Neuronal stem cell (in vitro differentiated cells): ENCODE measurements at regions not wholly inside any gene's neighbourhood (a gene's known extent, or its start where the extent isn't known, plus 50 kb on each side); places are given as distances from the start of the nearest gene placed in this dataset.
A peak's percentile ranks its signal among the peaks of the same experiment; 100 is the strongest.

ENCODE experiments used
- DNase-seq: peaks from one replicate; pipeline ENCODE4 v3.0.0-alpha.2; 2013; ENCODE audit warnings: low spot score
- H2AFZ ChIP-seq: one replicate; pipeline ENCODE4 v1.6.1; 2013; ENCODE audit warnings: mild to moderate bottlenecking, low read length, inconsistent platforms
- H2AK5ac ChIP-seq: 2 replicates; pipeline ENCODE4 v1.6.1; 2013; ENCODE audit warnings: low read depth, mild to moderate bottlenecking, inconsistent platforms, low read length, moderate library complexity, mixed read lengths
- H2BK120ac ChIP-seq: 2 replicates; pipeline ENCODE4 v1.6.1; 2013; ENCODE audit warnings: low read depth, mild to moderate bottlenecking, inconsistent platforms, low read length, moderate library complexity, mixed read lengths
- H2BK12ac ChIP-seq: one replicate; pipeline ENCODE4 v1.6.1; 2013; ENCODE audit warnings: low read length, inconsistent platforms
- H2BK15ac ChIP-seq: 2 replicates; pipeline ENCODE4 v1.6.1; 2013; ENCODE audit warnings: mild to moderate bottlenecking, low read length, inconsistent platforms, mixed read lengths
- H2BK5ac ChIP-seq: one replicate; pipeline ENCODE4 v1.6.1; 2013; ENCODE audit warnings: inconsistent platforms, mild to moderate bottlenecking, low read length, moderate library complexity
- H3K14ac ChIP-seq: one replicate; pipeline ENCODE4 v1.6.1; 2013; ENCODE audit warnings: low read length, inconsistent platforms
- H3K18ac ChIP-seq: 2 replicates; pipeline ENCODE4 v1.6.1; 2013; ENCODE audit warnings: low read length, inconsistent platforms
- H3K23ac ChIP-seq: 2 replicates; pipeline ENCODE4 v1.6.1; 2013; ENCODE audit warnings: low read depth, mild to moderate bottlenecking, mixed read lengths, low read length, inconsistent platforms; ENCODE audit not compliant: poor library complexity
- H3K27ac ChIP-seq: replicated peaks from 3 replicates; pipeline ENCODE4 v1.5.1; 2013; ENCODE audit warnings: low read length, inconsistent platforms
- H3K27me3 ChIP-seq, 3 experiments: 2 replicates each; pipeline ENCODE4 v1.6.1; 2013; ENCODE audit warnings: low read length in 3 of 3, mild to moderate bottlenecking in 2 of 3, inconsistent platforms in 1 of 3, low read depth in 1 of 3, mixed read lengths in 1 of 3, moderate library complexity in 1 of 3; ENCODE audit not compliant: control insufficient read depth in 3 of 3, insufficient read depth in 3 of 3
- H3K36me3 ChIP-seq, 2 donors: replicated peaks in 1 of 2; 2 replicates each; pipeline ENCODE4 v1.6.1; 2013; ENCODE audit warnings: low read length in 2 of 2; ENCODE audit not compliant: control insufficient read depth in 2 of 2, insufficient read depth in 2 of 2
- H3K4ac ChIP-seq: 2 replicates; pipeline ENCODE4 v1.6.1; 2013; ENCODE audit warnings: inconsistent platforms, mild to moderate bottlenecking, low read length, moderate library complexity
- H3K4me1 ChIP-seq, 2 donors: 1 replicate in 1 of 2; 2 replicates in 1 of 2; pipeline ENCODE4 v1.6.1; 2013; ENCODE audit warnings: low read length in 2 of 2, low read depth in 1 of 2; ENCODE audit not compliant: control insufficient read depth in 2 of 2, insufficient read depth in 1 of 2
- H3K4me2 ChIP-seq: one replicate; pipeline ENCODE4 v1.6.1; 2013; ENCODE audit warnings: mild to moderate bottlenecking, low read length, inconsistent platforms; ENCODE audit not compliant: insufficient read depth, poor library complexity, severe bottlenecking
- H3K4me3 ChIP-seq, 2 donors: 2 replicates each; pipeline ENCODE4 v1.5.1; 2013; ENCODE audit warnings: low read length in 2 of 2, mild to moderate bottlenecking in 2 of 2, inconsistent platforms in 1 of 2, moderate library complexity in 1 of 2
- H3K79me1 ChIP-seq: one replicate; pipeline ENCODE4 v1.6.1; 2013; ENCODE audit warnings: low read depth, mild to moderate bottlenecking, inconsistent platforms, low read length, moderate library complexity
- H3K9ac ChIP-seq: one replicate; pipeline ENCODE4 v1.6.1; 2013; ENCODE audit warnings: mild to moderate bottlenecking, low read depth, low read length, inconsistent platforms; ENCODE audit not compliant: poor library complexity
- H3K9me3 ChIP-seq, 2 donors: replicated peaks in 1 of 2; 2 replicates each; pipeline versions ENCODE3 to v1.6.1; 2013; ENCODE audit warnings: low read length in 2 of 2, mild to moderate bottlenecking in 2 of 2, inconsistent platforms in 1 of 2, low read depth in 1 of 2, mixed read lengths in 1 of 2, moderate library complexity in 1 of 2; ENCODE audit not compliant: control insufficient read depth in 2 of 2, insufficient read depth in 1 of 2
- H4K8ac ChIP-seq: one replicate; pipeline ENCODE4 v1.6.1; 2013; ENCODE audit warnings: low read depth, mild to moderate bottlenecking, inconsistent platforms, low read length, moderate library complexity
- H4K91ac ChIP-seq: one replicate; pipeline ENCODE4 v1.6.1; 2013; ENCODE audit warnings: low read length, low read depth, mild to moderate bottlenecking, inconsistent platforms; ENCODE audit not compliant: poor library complexity
- WGBS, 2 donors: extraction: QIAGEN DNeasy Blood & Tissue Kit; methylation state at CpG; one replicate each; pipeline ENCODE4 v1.1.7; 2013; ENCODE audit warnings: missing lambda C conversion rate in 2 of 2, mixed read lengths in 1 of 2; ENCODE audit not compliant: insufficient read length in 2 of 2, insufficient replicate concordance in 1 of 2; ENCODE audit errors: extremely low coverage in 2 of 2; 5-methylcytosine and 5-hydroxymethylcytosine counted together

- H3K79me1 ChIP-seq = no peaks in the 10 kb centered on the region
- no peak overlapping the region for H3K14ac ChIP-seq
- no peak overlapping the region for H3K4ac ChIP-seq
- no peak for DNase-seq
- H2BK12ac ChIP-seq = no peak overlapping the region
- no CpG with 5 or more reads among the region's 1 CpG for WGBS, 2 donors
- no peak overlapping the region for H3K4me2 ChIP-seq
- H3K9ac ChIP-seq = no peak overlapping the region
- no peak overlapping the region for H4K91ac ChIP-seq
- peaks cover 4 to 7% of the 10 kb centered on the region in 2 donors for H3K4me1 ChIP-seq
- no peak overlapping the region for H4K8ac ChIP-seq
- H3K27me3 ChIP-seq = no peaks in the 10 kb centered on the region
- no peak overlapping the region for H3K23ac ChIP-seq
- H3K18ac ChIP-seq = no peak overlapping the region
- H3K4me3 ChIP-seq = no peak overlapping the region
- no peak overlapping the region for H2AFZ ChIP-seq
- no peak overlapping the region for H3K27ac ChIP-seq
- H2AK5ac ChIP-seq = no peak overlapping the region
- H2BK120ac ChIP-seq = no peak overlapping the region
- H3K9me3 ChIP-seq = no peaks in the 10 kb centered on the region
- no peak overlapping the region for H2BK15ac ChIP-seq
- no peak overlapping the region for H2BK5ac ChIP-seq
- no peaks in the 10 kb centered on the region for H3K36me3 ChIP-seq
These were observed 556.6 kb downstream of the OMA1 start for GRCh38 chr1:57989877-57990276.

GRCh38 chr1:57987523-57987922 is 559.0 kb downstream of the OMA1 start:
- DNase-seq = no peak
- no peak overlapping the region for H3K4me3 ChIP-seq
- no CpG with 5 or more reads among the region's 4 CpGs for WGBS, 2 donors

GRCh38 chr1:57986432-57986831 is 560.1 kb downstream of the OMA1 start:
- no CpG with 5 or more reads among the region's 5 CpGs for WGBS, 2 donors
- no peak overlapping the region for H3K27ac ChIP-seq
- no peak overlapping the region for H3K4me3 ChIP-seq
- no peak overlapping the region for H3K4me2 ChIP-seq
- no peaks in the 10 kb centered on the region for H3K9me3 ChIP-seq
- no peak overlapping the region for H2BK5ac ChIP-seq
- H3K27me3 ChIP-seq = no peaks in the 10 kb centered on the region
- H2AK5ac ChIP-seq = no peak overlapping the region
- peaks cover 4 to 10% of the 10 kb centered on the region in 2 donors for H3K4me1 ChIP-seq
- no peak for DNase-seq
- no peak overlapping the region for H2AFZ ChIP-seq
- no peaks in the 10 kb centered on the region for H3K36me3 ChIP-seq
- no peaks in the 10 kb centered on the region for H3K79me1 ChIP-seq
- H2BK120ac ChIP-seq = no peak overlapping the region
- no peak overlapping the region for H2BK15ac ChIP-seq
- H4K91ac ChIP-seq = no peak overlapping the region
- no peak overlapping the region for H3K4ac ChIP-seq
- no peak overlapping the region for H3K9ac ChIP-seq
- no peak overlapping the region for H3K18ac ChIP-seq
- H3K14ac ChIP-seq = no peak overlapping the region
- no peak overlapping the region for H4K8ac ChIP-seq
- H3K23ac ChIP-seq = no peak overlapping the region
- H2BK12ac ChIP-seq = no peak overlapping the region

More at GRCh38 chr1:57987523-57987922, 559.0 kb downstream of the OMA1 start:
- H3K4ac ChIP-seq = no peak overlapping the region
- no peak overlapping the region for H3K14ac ChIP-seq
- no peak overlapping the region for H2BK120ac ChIP-seq
- peaks cover 4 to 10% of the 10 kb centered on the region in 2 donors for H3K4me1 ChIP-seq
- H3K4me2 ChIP-seq = no peak overlapping the region
- H2AK5ac ChIP-seq = no peak overlapping the region
- no peaks in the 10 kb centered on the region for H3K36me3 ChIP-seq
- no peak overlapping the region for H3K23ac ChIP-seq
- no peaks in the 10 kb centered on the region for H3K9me3 ChIP-seq
- no peak overlapping the region for H2BK5ac ChIP-seq
- H3K79me1 ChIP-seq = no peaks in the 10 kb centered on the region
- H2BK12ac ChIP-seq = no peak overlapping the region
- H3K18ac ChIP-seq = no peak overlapping the region
- peak overlapping the region; percentile 2 for H2AFZ ChIP-seq
- H4K8ac ChIP-seq = no peak overlapping the region
- H3K9ac ChIP-seq = no peak overlapping the region
- H4K91ac ChIP-seq = no peak overlapping the region
- H3K27ac ChIP-seq = no peak overlapping the region
- H2BK15ac ChIP-seq = no peak overlapping the region
- H3K27me3 ChIP-seq = no peaks in the 10 kb centered on the region

GRCh38 chr1:57984277-57984676 is 560.4 kb upstream of the DAB1 start:
- Histone ChIP-seq H3K4ac (no peak overlapping the region), H2BK12ac (no peak overlapping the region), H2AK5ac (no peak overlapping the region), H3K18ac (no peak overlapping the region), H3K4me3 (no peak overlapping the region), H2BK120ac (no peak overlapping the region), H3K9me3 (no peaks in the 10 kb centered on the region), H4K8ac (no peak overlapping the region), H3K23ac (no peak overlapping the region), H3K14ac (no peak overlapping the region), H3K79me1 (no peaks in the 10 kb centered on the region), H3K9ac (no peak overlapping the region), H2AFZ (no peak overlapping the region), H4K91ac (no peak overlapping the region), H2BK15ac (no peak overlapping the region), H2BK5ac (no peak overlapping the region), H3K27ac (no peak overlapping the region), H3K4me2 (no peak overlapping the region), H3K27me3 (no peaks in the 10 kb centered on the region), H3K36me3 (no peaks in the 10 kb centered on the region), H3K4me1 (peaks cover 4 to 7% of the 10 kb centered on the region in 2 donors)
- DNase-seq = no peak
